GM21423 (cell line): ENCODE measurements at regions not wholly inside any gene's neighbourhood (a gene's known extent, or its start where the extent isn't known, plus 50 kb on each side); places are given as distances from the start of the nearest gene placed in this dataset.

Experiments
- ATAC-seq: cut with Tn5 transposase; IDR thresholded peaks from one replicate; pipeline ENCODE4 v1.9.1; 2021; ENCODE audit warnings: mild to moderate bottlenecking, moderate library complexity; ENCODE audit not compliant: unreplicated experiment

DNA sequence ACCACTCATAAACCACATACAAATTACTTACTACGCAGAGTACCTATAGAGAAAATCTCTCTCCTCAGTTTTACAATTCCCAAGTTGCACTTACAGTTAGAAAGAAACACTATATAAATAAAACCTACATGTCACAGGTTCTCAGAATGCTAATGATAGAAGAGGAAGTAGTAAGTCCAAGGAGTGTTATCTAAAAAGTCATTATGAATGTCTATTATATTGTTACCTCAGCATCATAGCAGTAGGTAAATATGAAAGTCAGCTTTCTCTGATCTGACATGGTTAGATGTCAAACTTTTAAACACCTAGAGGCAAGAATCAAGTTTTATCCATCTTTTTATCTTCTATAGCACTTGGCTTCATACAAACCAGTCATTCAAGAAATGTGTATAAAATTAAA is 163.2 kb upstream of the FAM241A start:
- ATAC-seq: no peak

DNA sequence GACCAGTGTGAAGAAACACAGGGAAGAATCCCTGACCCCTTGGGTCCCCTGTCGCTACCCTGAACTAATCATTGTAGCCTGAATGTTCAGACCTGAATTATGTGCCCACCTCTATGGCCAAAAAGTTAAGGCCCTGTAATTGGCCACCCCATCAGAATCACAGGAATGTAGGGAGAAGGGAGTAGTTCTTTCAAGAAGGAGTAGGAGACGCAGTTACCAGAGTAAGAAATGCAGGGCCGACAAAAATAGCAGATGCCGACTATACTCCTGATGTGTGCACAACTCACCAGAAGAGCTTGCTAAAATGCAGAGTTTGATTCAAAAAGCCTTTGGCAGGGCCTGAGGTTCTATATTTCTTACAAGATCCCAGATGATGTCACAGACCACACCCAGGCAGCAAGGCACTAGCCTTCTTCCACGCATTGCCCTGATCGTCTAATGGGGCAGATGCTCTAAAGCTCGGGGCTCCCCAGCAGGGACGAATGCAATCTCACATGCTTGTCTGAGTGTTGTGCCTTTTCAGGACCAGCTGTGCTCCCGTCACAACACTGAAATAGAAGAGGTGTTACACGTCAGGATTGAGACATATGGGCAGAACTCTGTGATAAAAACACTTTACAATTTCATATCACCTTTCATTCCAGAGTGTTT is 161.0 kb upstream of the FAM241A start:
- no peak for ATAC-seq

DNA sequence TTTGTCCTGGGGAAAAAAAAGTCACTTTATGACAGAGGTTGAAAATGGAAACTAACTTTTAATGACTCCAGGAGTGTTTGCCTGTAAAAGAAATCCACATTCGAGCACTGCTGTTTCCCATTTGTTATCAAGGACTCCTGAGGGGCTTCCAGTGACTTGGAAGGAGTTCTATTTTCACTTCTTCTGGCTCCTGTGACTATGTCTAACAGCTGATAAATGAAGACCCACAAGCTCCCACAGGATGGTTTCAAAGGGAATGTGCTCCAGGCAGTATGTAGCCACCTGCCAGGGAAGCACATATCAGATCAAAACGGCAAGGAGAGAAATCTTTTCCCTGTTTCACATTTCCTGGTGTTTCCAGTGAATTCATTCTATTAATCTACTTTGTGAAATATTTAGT is 159.8 kb upstream of the FAM241A start:
- no peak for ATAC-seq

DNA sequence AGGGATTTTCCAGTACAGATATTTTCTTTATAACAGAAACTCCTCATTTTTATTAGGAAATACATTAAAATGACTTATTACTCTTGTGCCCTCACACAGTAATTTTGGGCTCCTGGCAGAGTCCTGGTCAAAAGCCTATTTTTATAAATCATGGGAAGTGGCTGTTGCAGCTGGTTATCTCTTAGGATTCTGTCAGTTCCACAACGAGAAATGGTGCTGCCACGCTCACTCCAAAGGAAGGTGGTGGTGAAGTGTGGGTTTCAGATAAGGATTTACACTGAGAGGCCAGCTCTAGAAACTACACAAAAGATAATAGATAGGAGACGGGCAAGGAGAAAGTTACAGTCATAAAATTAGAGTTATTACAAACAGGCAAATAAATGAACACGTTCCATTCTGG is 159.2 kb upstream of the FAM241A start:
- ATAC-seq: no peak

DNA sequence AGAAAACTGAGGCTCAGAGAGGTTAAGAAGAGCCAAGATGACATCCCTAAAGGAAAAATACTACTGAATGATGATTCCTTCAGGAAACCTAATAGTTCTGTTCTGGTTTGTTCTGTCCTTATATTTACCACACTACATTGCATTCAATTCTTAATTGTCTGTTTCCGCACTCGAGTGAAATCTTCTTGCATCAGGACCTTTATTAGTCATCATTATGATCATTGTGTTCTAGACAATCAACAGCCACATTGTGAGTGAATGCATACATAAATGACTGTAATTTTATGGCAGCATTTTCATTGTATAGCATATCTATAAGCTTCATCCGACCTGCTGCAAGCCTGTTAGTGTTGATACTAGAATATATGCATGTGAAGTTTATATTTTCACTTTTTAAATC is 156.7 kb upstream of the FAM241A start:
- ATAC-seq: no peak

DNA sequence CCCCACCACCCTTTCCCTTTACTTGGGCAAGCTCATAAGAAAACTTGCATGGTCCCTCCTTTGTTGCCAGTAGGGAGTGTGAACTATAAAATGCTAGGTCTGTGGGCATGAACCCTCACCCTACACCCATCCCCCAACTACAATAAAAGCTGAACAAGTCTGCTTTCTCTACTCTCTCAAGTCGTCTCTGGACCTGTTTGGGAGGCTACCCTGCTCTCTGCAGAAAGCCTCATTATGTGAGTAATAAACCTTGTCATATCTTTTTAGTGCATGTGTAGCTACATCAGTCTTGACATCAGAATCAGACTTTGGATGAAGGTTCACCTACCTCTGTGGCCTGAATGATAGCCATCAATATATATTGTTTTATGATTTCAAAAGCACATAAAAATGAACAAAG is 155.4 kb upstream of the FAM241A start:
- no peak for ATAC-seq

DNA sequence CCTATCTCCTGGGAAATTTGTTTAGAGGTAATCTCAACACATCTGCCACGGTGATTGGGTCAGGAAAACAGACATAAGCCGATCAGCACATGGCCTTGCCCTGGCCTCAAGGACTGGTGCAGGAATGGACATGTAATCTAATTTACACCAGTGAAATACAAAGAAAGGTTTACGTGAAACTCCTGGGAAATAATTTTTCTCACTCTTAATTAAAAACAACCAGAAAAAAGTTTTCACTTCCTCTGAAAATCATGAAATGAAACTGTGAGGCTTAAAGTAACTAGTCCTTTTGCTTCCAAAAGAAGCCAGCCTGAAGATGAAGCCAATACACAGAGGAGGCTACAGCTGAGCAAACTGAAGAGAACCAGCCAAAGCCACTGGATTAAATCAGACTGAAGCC is 154.1 kb upstream of the FAM241A start:
- ATAC-seq: peak; percentile 98

DNA sequence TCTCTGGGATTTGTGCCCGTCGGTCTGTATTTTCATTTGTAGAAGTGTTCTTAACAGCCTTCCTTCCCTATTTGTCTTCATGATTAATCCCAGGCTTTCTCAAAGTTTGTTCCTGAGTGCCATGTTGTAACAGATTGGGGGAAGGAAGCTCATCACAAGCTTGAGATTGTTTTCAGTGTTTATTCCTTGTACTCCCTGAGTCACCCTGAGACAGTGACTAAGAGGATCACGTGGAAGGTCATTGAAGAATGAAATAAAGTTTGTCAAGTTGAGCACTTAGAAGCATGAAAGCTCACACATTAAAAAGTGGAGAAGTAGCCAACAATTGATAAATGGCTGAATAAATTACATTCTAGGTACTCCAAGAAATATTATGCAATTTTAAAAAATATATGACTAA is 153.5 kb upstream of the FAM241A start:
- ATAC-seq: no peak

DNA sequence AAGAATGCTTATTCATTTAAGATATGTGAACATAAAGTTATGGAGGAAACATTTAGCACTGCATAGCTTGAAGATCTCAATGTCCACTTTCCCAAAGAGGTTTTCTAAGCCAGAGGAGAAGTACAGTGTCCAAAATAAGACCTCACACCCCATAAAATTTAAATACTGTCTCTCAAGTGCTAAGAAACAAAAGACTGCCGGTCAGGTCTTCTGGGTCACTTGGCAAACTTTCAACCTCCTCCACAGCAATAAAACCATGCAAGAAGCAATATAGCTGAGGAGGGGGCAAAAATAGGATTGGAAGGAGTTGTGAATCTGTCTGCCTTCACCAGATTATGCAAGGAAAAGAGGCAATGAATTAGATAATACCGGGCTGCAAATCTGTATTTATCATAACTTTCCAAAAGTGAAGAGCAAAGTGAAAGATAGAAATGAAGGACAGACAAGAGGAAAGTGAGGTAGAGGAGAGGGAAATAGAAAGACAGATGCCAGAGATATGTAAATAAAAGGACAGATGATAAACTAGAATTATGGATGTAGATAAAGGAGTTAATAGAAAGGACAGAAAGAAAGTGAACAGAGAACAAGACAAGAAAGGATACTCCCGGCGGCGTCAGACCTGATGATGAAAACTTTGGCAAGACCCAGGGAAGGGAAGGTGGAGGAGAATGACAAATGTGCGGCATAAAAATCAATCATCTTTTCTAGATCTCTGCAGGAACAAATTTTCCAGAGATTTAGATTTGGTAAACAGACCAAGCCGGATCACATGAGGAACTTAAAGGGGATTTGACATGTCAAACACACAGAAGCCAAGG is 152.7 kb upstream of the FAM241A start:
- no peak for ATAC-seq

DNA sequence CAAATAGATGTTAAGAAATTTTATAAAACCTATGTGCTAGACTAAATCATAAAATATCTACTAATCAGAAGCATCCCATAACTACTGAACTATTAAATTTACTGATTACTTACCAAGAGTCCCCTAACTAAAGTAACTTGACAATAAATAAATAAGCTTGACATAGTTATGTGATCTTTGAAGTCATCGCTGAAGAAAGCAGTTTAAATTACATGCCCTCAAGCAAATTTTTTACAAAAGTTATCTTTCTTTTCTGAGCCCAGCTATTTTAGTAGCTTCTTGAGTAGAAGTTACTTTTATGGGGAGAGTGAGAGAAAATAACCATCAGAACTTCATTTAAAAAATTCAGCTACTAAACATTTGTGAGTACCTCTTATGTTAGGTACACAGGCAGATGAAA is 150.9 kb upstream of the FAM241A start:
- no peak for ATAC-seq

DNA sequence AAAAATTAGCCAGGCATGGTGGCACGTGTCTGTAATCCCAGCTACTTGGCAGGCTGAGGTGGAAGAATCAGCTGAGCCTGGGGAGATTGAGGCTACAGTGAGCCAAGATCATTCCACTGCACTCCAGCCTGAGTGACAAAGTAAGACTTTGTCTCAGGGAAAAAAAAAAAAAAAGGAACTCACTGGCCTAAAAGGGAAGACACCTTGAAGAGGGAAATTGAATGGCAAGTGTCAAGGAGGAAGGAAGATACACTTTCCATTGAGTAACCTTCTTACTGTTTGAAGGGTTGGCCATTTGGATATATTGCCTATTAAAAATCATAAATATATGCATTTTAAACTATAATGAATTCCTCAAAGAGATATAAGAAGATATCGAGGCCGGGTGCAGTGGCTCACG is 147.5 kb upstream of the FAM241A start:
- ATAC-seq: no peak

DNA sequence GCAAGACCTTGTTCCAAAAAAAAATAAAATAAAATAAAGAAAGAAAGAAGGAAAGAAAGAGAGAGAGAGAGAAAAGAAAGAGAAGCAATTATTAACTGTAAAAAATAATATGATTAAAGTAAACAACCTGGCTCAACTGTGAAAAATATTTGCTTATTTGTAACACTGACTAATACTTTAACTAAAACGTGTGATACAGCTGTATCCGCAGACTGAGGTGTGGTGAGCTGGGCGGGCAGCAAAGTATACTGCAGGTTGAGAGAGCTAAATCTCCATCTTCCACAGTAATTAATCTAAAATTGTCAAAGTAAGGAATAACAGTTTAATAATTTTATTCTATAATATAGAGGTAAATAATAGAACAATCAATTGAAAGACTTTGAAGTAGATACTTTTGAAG is 145.5 kb upstream of the FAM241A start:
- no peak for ATAC-seq

DNA sequence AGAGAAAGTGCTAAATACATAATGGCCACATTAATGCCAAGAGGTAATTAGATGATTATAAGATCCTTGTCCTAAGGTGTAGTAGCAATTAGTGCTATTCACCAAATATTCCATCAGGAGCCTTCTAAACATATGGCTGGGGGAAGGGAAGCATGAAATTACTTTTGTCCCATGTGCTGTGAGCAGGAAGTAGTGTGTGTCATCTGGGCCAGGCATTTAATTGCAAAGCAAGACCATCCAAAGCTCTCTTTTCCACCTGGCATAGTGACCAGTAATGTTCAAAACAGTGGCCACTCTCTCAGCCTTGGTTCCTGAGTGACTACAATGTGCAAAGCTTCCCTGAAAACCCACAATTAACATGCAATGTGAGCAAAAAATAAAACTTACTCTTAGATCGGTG is 144.2 kb upstream of the FAM241A start:
- no peak for ATAC-seq

DNA sequence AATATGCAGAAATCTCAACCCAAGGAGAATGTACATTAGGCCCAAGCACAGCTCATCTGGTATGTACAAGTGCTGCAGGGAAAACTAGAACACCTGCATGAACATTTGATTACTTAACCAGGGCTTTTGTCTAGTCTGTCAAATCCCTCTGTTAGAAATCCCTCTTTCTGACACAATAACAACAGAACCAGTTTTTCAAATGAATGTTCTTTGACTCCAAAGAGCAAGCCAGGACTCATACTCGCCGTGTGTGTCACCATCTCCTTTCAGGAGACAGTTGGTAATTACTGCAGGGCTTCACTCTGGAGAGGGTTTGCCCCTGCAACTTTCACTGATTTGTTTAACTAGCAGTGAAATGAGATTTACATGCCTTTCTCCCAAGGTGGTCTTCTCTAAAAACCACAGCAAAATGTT is 143.0 kb upstream of the FAM241A start:
- no peak for ATAC-seq

DNA sequence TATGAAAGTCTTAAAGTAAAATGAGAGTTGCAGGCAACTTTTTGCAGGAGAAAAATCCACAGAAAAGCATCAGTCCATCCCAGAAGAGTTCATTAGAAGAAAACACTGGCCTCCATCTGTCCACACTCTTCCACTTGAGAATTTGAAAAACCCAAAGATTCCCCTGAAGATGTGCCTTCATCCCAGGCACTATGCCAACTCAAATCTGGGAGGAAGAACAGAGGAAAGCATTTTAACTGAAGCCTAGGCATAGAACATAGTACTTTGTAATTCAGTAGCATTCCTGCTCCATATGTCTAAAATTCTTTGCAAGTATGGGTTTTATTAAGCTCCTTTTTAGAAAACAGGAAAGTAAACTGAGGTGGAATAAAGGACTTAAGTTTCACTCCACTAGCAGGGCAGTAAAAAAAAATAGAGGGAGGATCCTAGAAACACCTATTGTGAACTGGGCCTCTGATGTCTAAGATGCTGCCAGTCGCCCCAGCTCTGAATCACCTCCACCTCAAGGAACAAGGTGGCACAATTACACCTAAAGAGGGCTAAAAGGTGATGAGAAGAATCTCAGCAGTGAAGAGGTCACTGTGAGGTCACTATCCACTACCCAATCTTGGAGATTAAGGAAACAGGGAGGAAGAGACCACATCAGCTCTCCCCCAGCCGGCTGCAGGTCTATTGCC is 141.9 kb upstream of the FAM241A start:
- no peak for ATAC-seq

DNA sequence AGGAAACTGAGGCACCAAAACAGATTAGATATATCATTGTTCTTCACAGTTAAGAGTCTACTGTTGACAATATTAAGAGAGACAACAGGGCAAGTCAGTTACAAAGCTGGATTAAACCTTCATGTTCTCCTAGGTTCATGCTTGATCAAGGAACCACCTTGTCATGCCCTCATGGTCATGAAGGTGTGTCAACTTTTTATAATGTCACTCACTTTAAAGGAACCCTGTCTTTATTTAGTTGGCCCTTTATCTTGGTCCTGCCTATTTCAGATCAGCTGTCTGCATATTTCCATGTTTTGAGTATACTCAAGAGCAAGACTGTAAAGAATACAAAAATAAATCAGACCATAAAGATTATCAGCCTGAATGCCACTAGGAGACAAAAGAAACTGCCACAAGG is 140.2 kb upstream of the FAM241A start:
- ATAC-seq: no peak

DNA sequence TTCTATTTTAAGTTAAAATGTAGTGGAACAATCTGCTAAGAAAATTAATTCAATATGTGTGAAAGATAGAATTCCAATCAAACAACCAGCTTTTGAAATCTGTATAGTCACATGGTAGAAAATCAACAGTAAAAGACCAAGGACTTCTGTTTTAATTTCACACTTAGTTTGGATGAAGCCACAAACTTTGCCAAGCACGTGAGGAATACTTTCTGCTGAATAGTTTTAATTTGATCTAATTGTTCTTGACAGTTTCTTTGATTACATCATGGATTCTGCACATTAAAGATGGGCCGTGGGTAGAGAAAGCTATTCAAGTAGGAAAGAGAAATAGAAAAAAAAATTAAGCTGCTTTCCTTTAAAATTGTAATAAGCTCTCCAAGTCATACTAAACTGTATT is 137.9 kb upstream of the FAM241A start:
- ATAC-seq: no peak

DNA sequence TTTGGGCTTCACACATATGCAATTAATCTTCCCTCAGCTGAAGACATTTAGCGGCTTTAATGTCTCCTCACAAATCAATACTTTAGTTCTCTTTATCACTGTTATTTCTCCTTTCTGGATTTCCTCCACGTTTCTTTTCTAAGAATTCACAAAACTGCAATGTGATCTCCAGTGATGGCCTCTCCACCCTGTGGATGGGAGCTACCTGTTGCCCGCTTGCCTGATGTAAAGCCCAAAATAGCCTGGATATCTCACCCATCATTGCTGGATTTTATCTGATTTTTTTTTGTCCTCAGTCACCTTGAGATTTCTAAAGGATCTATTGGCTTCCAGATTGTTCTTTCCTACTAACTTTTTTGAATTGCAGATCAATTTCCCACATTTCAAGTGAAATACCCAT is 129.3 kb upstream of the FAM241A start:
- no peak for ATAC-seq

DNA sequence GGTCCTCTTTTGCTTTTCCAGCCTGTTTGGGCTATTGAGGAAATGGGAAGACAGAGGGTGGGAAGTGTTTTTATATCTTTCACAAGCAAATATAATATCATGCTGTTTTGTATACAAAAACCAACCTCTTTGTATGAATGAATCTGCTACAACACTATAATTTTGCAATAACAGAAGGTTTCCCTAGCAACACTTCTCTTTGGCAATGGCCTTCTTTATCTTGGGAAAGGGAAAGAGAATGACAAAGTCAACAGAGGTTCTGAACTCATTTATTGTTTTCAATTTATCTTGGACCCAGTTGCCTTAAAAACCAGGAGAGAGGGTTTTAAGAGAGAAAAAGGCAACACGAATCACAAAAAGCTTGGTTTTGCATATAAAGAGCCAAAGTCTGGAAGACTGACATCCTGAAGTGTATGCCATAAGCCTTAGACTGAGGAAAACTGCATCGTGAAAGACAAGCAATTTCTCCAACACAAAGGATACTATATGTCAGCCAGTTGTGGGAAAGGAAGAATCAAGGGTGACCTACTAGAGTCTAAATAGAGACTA is 121.8 kb upstream of the FAM241A start:
- ATAC-seq: no peak

DNA sequence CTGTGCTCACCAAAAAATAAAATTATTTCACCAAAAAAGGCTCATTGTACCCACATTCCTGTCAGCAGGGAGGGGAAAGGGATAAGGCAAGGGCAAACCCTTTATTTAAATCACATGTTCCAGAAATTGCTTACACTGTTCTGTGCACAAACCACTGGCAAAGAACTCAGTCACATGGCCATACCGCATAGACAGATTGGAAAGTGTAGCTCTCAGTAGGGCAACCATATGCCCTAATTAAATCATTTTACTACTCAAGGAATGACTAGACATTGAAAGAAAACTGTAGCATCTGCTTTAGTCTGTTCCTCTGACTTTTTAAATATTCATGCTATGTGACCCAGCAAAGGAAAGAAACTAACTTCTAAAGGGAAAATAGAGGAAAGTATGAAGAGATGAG is 119.2 kb upstream of the FAM241A start:
- no peak for ATAC-seq

DNA sequence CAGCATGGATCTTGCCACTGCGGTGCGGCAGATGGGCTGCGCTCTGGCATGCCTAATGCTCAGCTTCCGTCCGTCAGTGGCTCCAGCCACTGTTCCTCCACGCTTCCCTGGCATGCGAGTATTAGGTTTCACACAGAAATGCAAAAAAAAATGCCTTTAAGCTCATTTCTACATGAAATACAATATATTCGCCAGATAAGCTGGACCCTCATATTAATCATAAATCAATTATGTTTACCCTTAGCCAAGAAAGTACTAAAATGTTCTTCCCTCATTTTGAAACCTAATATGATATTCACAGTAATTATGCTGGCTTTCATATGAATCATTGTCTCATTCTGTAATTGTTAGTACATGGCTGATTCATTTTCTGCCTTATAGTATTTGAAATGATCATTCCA is 115.5 kb upstream of the FAM241A start:
- ATAC-seq: no peak
